Activated naive CD8-positive, alpha-beta T cell treated with anti-CD3 and anti-CD28 coated beads, Interleukin-2, amount 50 U/mL, for 24 hours (primary cell): ENCODE measurements at regions not wholly inside any gene's neighbourhood (a gene's known extent, or its start where the extent isn't known, plus 50 kb on each side); places are given as distances from the start of the nearest gene placed in this dataset.

ENCODE experiments used
- ATAC-seq: fragments of 150-1000 bp; cut with Tn5 transposase; one replicate; pipeline ENCODE4 v1.10.0; 2021
- DNase-seq: peaks from one replicate; pipeline ENCODE4 v3.0.0; 2021
- H3K27ac Mint-ChIP-seq: one replicate; pipeline ENCODE4 v1.8.0; 2021; ENCODE audit warnings: mild to moderate bottlenecking, mixed read lengths
- H3K27me3 Mint-ChIP-seq: one replicate; pipeline ENCODE4 v1.8.0; 2021; ENCODE audit warnings: mixed read lengths
- H3K36me3 Mint-ChIP-seq: one replicate; pipeline ENCODE4 v1.8.0; 2021; ENCODE audit warnings: low read depth, mixed read lengths
- H3K4me1 Mint-ChIP-seq: one replicate; pipeline ENCODE4 v1.8.0; 2021; ENCODE audit warnings: mixed read lengths
- H3K4me3 Mint-ChIP-seq: one replicate; pipeline ENCODE4 v1.8.0; 2021; ENCODE audit warnings: mild to moderate bottlenecking, moderate library complexity, mixed read lengths
- H3K9me3 Mint-ChIP-seq: one replicate; pipeline ENCODE4 v1.8.0; 2021; ENCODE audit warnings: mixed read lengths

- Mint-ChIP-seq H3K36me3 (no peaks in the 10 kb centered on the region), H3K27me3 (no peaks in the 10 kb centered on the region), H3K4me1 (no peaks in the 10 kb centered on the region), H3K9me3 (peaks cover 9% of the 10 kb centered on the region), H3K27ac (no peak overlapping the region), H3K4me3 (no peak overlapping the region)
- DNase-seq = no peak
- no peak for ATAC-seq
Observed at GRCh38 chr3:176584413-176585176, 612.7 kb downstream of the TBL1XR1 start.

GRCh38 chr3:176583956-176584355 is 613.3 kb downstream of the TBL1XR1 start:
- no peaks in the 10 kb centered on the region for H3K36me3 Mint-ChIP-seq
- H3K4me3 Mint-ChIP-seq = no peak overlapping the region
- no peak overlapping the region for H3K27ac Mint-ChIP-seq
- ATAC-seq = no peak
- H3K27me3 Mint-ChIP-seq = no peaks in the 10 kb centered on the region
- H3K9me3 Mint-ChIP-seq = peaks cover 9% of the 10 kb centered on the region
- no peaks in the 10 kb centered on the region for H3K4me1 Mint-ChIP-seq
- no peak for DNase-seq

- H3K27me3 Mint-ChIP-seq = no peaks in the 10 kb centered on the region
- H3K36me3 Mint-ChIP-seq = no peaks in the 10 kb centered on the region
- ATAC-seq = no peak
Observed at GRCh38 chr3:176581589-176581988, 615.7 kb downstream of the TBL1XR1 start.

GRCh38 chr3:176579711-176580185 is 617.5 kb downstream of the TBL1XR1 start:
- DNase-seq (no peak), ATAC-seq (no peak)
- H3K4me3 Mint-ChIP-seq = no peak overlapping the region
- H3K9me3 Mint-ChIP-seq = peaks cover 9% of the 10 kb centered on the region
- H3K27me3 Mint-ChIP-seq = no peaks in the 10 kb centered on the region
- no peaks in the 10 kb centered on the region for H3K4me1 Mint-ChIP-seq
- H3K36me3 Mint-ChIP-seq = no peaks in the 10 kb centered on the region
- no peak overlapping the region for H3K27ac Mint-ChIP-seq

More at GRCh38 chr3:176581589-176581988, 615.7 kb downstream of the TBL1XR1 start:
- Mint-ChIP-seq H3K4me1 (no peaks in the 10 kb centered on the region), H3K27ac (no peak overlapping the region), H3K4me3 (no peak overlapping the region), H3K9me3 (peaks cover 9% of the 10 kb centered on the region)
- no peak for DNase-seq

GRCh38 chr3:176578316-176578715 is 619.0 kb downstream of the TBL1XR1 start:
- Mint-ChIP-seq H3K36me3 (no peaks in the 10 kb centered on the region), H3K4me1 (no peaks in the 10 kb centered on the region), H3K27me3 (no peaks in the 10 kb centered on the region), H3K4me3 (no peak overlapping the region), H3K27ac (no peak overlapping the region), H3K9me3 (peaks cover 9% of the 10 kb centered on the region)
- ATAC-seq (no peak), DNase-seq (no peak)

GRCh38 chr3:176577447-176577846 is 619.8 kb downstream of the TBL1XR1 start:
- H3K27ac Mint-ChIP-seq = no peak overlapping the region

GRCh38 chr3:176574786-176575185 is 622.5 kb downstream of the TBL1XR1 start:
- no peaks in the 10 kb centered on the region for H3K27me3 Mint-ChIP-seq
- H3K9me3 Mint-ChIP-seq = no peaks in the 10 kb centered on the region
- no peak overlapping the region for H3K27ac Mint-ChIP-seq
- no peaks in the 10 kb centered on the region for H3K36me3 Mint-ChIP-seq
- DNase-seq = no peak
- no peak for ATAC-seq
- no peak overlapping the region for H3K4me3 Mint-ChIP-seq
- H3K4me1 Mint-ChIP-seq = no peaks in the 10 kb centered on the region

More at GRCh38 chr3:176577447-176577846, 619.8 kb downstream of the TBL1XR1 start:
- Mint-ChIP-seq H3K4me3 (no peak overlapping the region), H3K4me1 (no peaks in the 10 kb centered on the region), H3K9me3 (peaks cover 9% of the 10 kb centered on the region), H3K36me3 (no peaks in the 10 kb centered on the region), H3K27me3 (no peaks in the 10 kb centered on the region)
- ATAC-seq (no peak), DNase-seq (no peak)

GRCh38 chr3:176571926-176572325 is 625.4 kb downstream of the TBL1XR1 start:
- Mint-ChIP-seq H3K4me1 (no peaks in the 10 kb centered on the region), H3K27ac (no peak overlapping the region)
- no peak for ATAC-seq

GRCh38 chr3:176570992-176571391 is 626.3 kb downstream of the TBL1XR1 start:
- ATAC-seq = no peak
- no peak overlapping the region for H3K4me3 Mint-ChIP-seq
- no peaks in the 10 kb centered on the region for H3K27me3 Mint-ChIP-seq
- H3K36me3 Mint-ChIP-seq = no peaks in the 10 kb centered on the region
- H3K27ac Mint-ChIP-seq = no peak overlapping the region
- no peaks in the 10 kb centered on the region for H3K9me3 Mint-ChIP-seq
- H3K4me1 Mint-ChIP-seq = no peaks in the 10 kb centered on the region
- no peak for DNase-seq

More at GRCh38 chr3:176571926-176572325, 625.4 kb downstream of the TBL1XR1 start:
- DNase-seq = no peak
- no peaks in the 10 kb centered on the region for H3K9me3 Mint-ChIP-seq
- H3K36me3 Mint-ChIP-seq = no peaks in the 10 kb centered on the region
- no peak overlapping the region for H3K4me3 Mint-ChIP-seq
- H3K27me3 Mint-ChIP-seq = no peaks in the 10 kb centered on the region

GRCh38 chr3:176568189-176568588 is 629.1 kb downstream of the TBL1XR1 start:
- Mint-ChIP-seq H3K4me1 (no peaks in the 10 kb centered on the region), H3K27me3 (no peaks in the 10 kb centered on the region), H3K27ac (no peak overlapping the region), H3K4me3 (no peak overlapping the region), H3K36me3 (no peaks in the 10 kb centered on the region), H3K9me3 (peaks cover 16% of the 10 kb centered on the region)
- DNase-seq (no peak), ATAC-seq (no peak)

- Mint-ChIP-seq H3K4me1 (no peaks in the 10 kb centered on the region), H3K27me3 (no peaks in the 10 kb centered on the region), H3K4me3 (no peak overlapping the region), H3K27ac (no peak overlapping the region), H3K9me3 (peaks cover 16% of the 10 kb centered on the region), H3K36me3 (no peaks in the 10 kb centered on the region)
- no peak for DNase-seq
- no peak for ATAC-seq
Observed at GRCh38 chr3:176566757-176567156, 630.5 kb downstream of the TBL1XR1 start.

- no peaks in the 10 kb centered on the region for H3K27me3 Mint-ChIP-seq
- H3K27ac Mint-ChIP-seq = no peak overlapping the region
- DNase-seq (no peak), ATAC-seq (no peak)
- H3K4me1 Mint-ChIP-seq = no peaks in the 10 kb centered on the region
- H3K4me3 Mint-ChIP-seq = no peak overlapping the region
- no peaks in the 10 kb centered on the region for H3K36me3 Mint-ChIP-seq
- H3K9me3 Mint-ChIP-seq = peaks cover 16% of the 10 kb centered on the region
Observed at GRCh38 chr3:176562331-176562730, 635.0 kb downstream of the TBL1XR1 start.

- no peak overlapping the region for H3K4me3 Mint-ChIP-seq
- no peaks in the 10 kb centered on the region for H3K36me3 Mint-ChIP-seq
- ATAC-seq = no peak
- H3K27ac Mint-ChIP-seq = no peak overlapping the region
- no peaks in the 10 kb centered on the region for H3K4me1 Mint-ChIP-seq
- H3K27me3 Mint-ChIP-seq = no peaks in the 10 kb centered on the region
- peaks cover 16% of the 10 kb centered on the region for H3K9me3 Mint-ChIP-seq
- DNase-seq = no peak
Observed at GRCh38 chr3:176561826-176562225, 635.5 kb downstream of the TBL1XR1 start.

GRCh38 chr3:176554791-176555654 is 642.3 kb downstream of the TBL1XR1 start:
- no peak overlapping the region for H3K4me3 Mint-ChIP-seq
- no peaks in the 10 kb centered on the region for H3K9me3 Mint-ChIP-seq
- ATAC-seq = no peak
- no peak overlapping the region for H3K27ac Mint-ChIP-seq
- H3K27me3 Mint-ChIP-seq = no peaks in the 10 kb centered on the region
- no peak for DNase-seq
- no peaks in the 10 kb centered on the region for H3K36me3 Mint-ChIP-seq
- H3K4me1 Mint-ChIP-seq = no peaks in the 10 kb centered on the region

GRCh38 chr3:176554264-176554663 is 643.0 kb downstream of the TBL1XR1 start:
- Mint-ChIP-seq H3K9me3 (no peaks in the 10 kb centered on the region), H3K27ac (no peak overlapping the region), H3K4me3 (no peak overlapping the region), H3K4me1 (no peaks in the 10 kb centered on the region), H3K36me3 (no peaks in the 10 kb centered on the region), H3K27me3 (no peaks in the 10 kb centered on the region)
- ATAC-seq (no peak), DNase-seq (no peak)
